ENCODE measurements at regions not wholly inside any gene's neighbourhood (a gene's known extent, or its start where the extent isn't known, plus 50 kb on each side); places are given as distances from the start of the nearest gene placed in this dataset.

DNA sequence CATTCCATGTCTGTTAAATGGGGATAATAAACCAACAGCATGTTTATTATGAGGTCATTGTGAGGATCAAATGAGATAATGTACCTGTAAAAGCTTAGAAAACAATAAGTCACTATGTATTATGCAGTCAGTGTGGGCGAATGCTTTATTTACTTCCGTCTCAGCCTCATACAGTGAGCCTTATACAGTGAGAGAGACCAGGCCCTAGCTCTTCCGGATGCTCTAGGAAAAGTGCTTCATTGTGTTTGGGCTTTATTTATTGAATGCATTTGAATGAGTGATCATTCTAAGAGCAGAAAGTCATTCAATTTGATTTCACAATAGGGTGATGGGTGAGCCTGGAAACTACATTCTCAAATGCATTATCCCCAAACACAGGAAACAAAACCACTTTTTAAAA, 603.9 kb upstream of the FANCL start:
- no peak overlapping the region for H3K27ac ChIP-seq (ENCODE audit: low read depth in 1 of 2, low read length in 2 of 2)
- no peaks in the 10 kb centered on the region for H3K27me3 ChIP-seq (ENCODE audit: control insufficient read depth in 1 of 2, insufficient read depth in 2 of 2, low read length in 2 of 2)
- Mint-ChIP-seq H3K4me1 (ENCODE audit: low read depth) (no peaks in the 10 kb centered on the region), H3K4me3 (no peak overlapping the region), H3K27me3 (no peaks in the 10 kb centered on the region), H3K27ac (no peak overlapping the region), H3K9me3 (no peaks in the 10 kb centered on the region), H3K36me3 (ENCODE audit: low read depth) (no peaks in the 10 kb centered on the region)
- CTCF ChIA-PET, result no interaction called here
- no peaks in the 10 kb centered on the region for H3K36me3 ChIP-seq (ENCODE audit: insufficient read depth, low read length)
- no peaks in the 10 kb centered on the region for H3K9me3 ChIP-seq (ENCODE audit: control insufficient read depth in 1 of 2, insufficient read depth in 1 of 2, low read length in 2 of 2)
- TF ChIP-seq, protein P1, sequence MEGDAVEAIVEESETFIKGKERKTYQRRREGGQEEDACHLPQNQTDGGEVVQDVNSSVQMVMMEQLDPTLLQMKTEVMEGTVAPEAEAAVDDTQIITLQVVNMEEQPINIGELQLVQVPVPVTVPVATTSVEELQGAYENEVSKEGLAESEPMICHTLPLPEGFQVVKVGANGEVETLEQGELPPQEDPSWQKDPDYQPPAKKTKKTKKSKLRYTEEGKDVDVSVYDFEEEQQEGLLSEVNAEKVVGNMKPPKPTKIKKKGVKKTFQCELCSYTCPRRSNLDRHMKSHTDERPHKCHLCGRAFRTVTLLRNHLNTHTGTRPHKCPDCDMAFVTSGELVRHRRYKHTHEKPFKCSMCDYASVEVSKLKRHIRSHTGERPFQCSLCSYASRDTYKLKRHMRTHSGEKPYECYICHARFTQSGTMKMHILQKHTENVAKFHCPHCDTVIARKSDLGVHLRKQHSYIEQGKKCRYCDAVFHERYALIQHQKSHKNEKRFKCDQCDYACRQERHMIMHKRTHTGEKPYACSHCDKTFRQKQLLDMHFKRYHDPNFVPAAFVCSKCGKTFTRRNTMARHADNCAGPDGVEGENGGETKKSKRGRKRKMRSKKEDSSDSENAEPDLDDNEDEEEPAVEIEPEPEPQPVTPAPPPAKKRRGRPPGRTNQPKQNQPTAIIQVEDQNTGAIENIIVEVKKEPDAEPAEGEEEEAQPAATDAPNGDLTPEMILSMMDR (IDR thresholded peaks at IDR 0.05), result no peak
- DNase-seq (no peak), ATAC-seq (ENCODE audit: poor library complexity) (no peak)
- POLR2A ChIA-PET, result no interaction called here
- intact Hi-C loops (cut with DNase I, micrococcal nuclease), result no loop called here
- no peaks in the 10 kb centered on the region for H3K4me1 ChIP-seq (ENCODE audit: insufficient read depth, low read length)
- no peak overlapping the region for H3K4me3 ChIP-seq (ENCODE audit: low read length)

GRCh38 chr2:58842501-58843155, 601.5 kb upstream of the FANCL start:
- no peaks in the 10 kb centered on the region for H3K9me3 Mint-ChIP-seq

DNA sequence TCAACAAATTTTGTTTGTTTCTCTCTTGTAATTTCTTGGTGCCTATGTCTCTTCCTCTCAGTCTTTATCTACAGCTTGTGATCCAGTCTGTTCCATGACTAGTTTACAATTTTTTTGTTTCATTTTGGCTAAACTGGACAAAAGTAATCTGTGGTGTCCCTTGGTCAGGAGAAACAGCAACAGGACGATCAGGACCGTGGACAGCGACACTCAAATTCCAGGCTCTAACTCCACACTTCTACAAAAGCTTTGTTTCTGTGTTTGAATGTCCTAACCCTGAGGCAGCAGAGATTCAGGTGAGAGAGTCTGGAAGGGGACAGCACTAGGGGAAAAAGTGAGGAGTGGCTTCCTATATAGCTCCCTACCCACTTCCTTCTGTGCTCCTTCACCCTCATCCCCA, 593.3 kb upstream of the FANCL start:
- peaks cover 7 to 13% of the 10 kb centered on the region in 2 experiments for H3K9me3 ChIP-seq (ENCODE audit: control insufficient read depth in 1 of 2, insufficient read depth in 1 of 2, low read length in 2 of 2)
- TF ChIP-seq, protein P1 (IDR thresholded peaks at IDR 0.05), result no peak
- Mint-ChIP-seq H3K27ac (no peak overlapping the region), H3K9me3 (peaks cover 9% of the 10 kb centered on the region), H3K4me3 (no peak overlapping the region), H3K36me3 (ENCODE audit: low read depth) (no peaks in the 10 kb centered on the region), H3K4me1 (ENCODE audit: low read depth) (no peaks in the 10 kb centered on the region), H3K27me3 (no peaks in the 10 kb centered on the region)
- no peak for DNase-seq
- CTCF ChIA-PET, result no interaction called here
- H3K27me3 ChIP-seq (ENCODE audit: control insufficient read depth in 1 of 2, insufficient read depth in 2 of 2, low read length in 2 of 2), result no peaks in the 10 kb centered on the region
- no peak for ATAC-seq (ENCODE audit: poor library complexity)
- no peaks in the 10 kb centered on the region for H3K36me3 ChIP-seq (ENCODE audit: insufficient read depth, low read length)
- H3K4me3 ChIP-seq (ENCODE audit: low read length), result no peak overlapping the region
- H3K4me1 ChIP-seq (ENCODE audit: insufficient read depth, low read length), result no peaks in the 10 kb centered on the region
- POLR2A ChIA-PET, result no interaction called here
- intact Hi-C loops (cut with DNase I, micrococcal nuclease), result no loop called here
- H3K27ac ChIP-seq (ENCODE audit: low read depth in 1 of 2, low read length in 2 of 2), result no peak overlapping the region

More at GRCh38 chr2:58842501-58843155, 601.5 kb upstream of the FANCL start:
- DNase-seq (no peak), ATAC-seq (ENCODE audit: poor library complexity) (no peak)
- intact Hi-C loops (cut with DNase I, micrococcal nuclease), result no loop called here
- no peaks in the 10 kb centered on the region for H3K27me3 ChIP-seq (ENCODE audit: control insufficient read depth in 1 of 2, insufficient read depth in 2 of 2, low read length in 2 of 2)
- no peaks in the 10 kb centered on the region for H3K27me3 Mint-ChIP-seq
- H3K4me1 Mint-ChIP-seq (ENCODE audit: low read depth), result no peaks in the 10 kb centered on the region
- no peak overlapping the region for H3K27ac ChIP-seq (ENCODE audit: low read depth in 1 of 2, low read length in 2 of 2)
- ChIA-PET CTCF (no interaction called here), POLR2A (no interaction called here)
- TF ChIP-seq, protein P1 (IDR thresholded peaks at IDR 0.05), result no peak
- no peaks in the 10 kb centered on the region for H3K9me3 ChIP-seq (ENCODE audit: control insufficient read depth in 1 of 2, insufficient read depth in 1 of 2, low read length in 2 of 2)
- no peaks in the 10 kb centered on the region for H3K4me1 ChIP-seq (ENCODE audit: insufficient read depth, low read length)
- no peak overlapping the region for H3K4me3 ChIP-seq (ENCODE audit: low read length)
- H3K4me3 Mint-ChIP-seq, result no peak overlapping the region
- no peaks in the 10 kb centered on the region for H3K36me3 Mint-ChIP-seq (ENCODE audit: low read depth)
- no peak overlapping the region for H3K27ac Mint-ChIP-seq
- H3K36me3 ChIP-seq (ENCODE audit: insufficient read depth, low read length), result no peaks in the 10 kb centered on the region

Measured in CD4-positive, alpha-beta T cell (primary cell).